Body of pancreas (tissue), 4 donors: ENCODE measurements at regions not wholly inside any gene's neighbourhood (a gene's known extent, or its start where the extent isn't known, plus 50 kb on each side); places are given as distances from the start of the nearest gene placed in this dataset.
"Not testable (repeated sequence)": the region's sequence is repeated elsewhere in the genome, so short reads cannot be mapped to it uniquely, and the experiment has no call there.

Experiments used
- ATAC-seq: fragments of 150-250 bp; one replicate; pipeline ENCODE4 v1.9.1; 2016
- DNase-seq, 4 donors: peaks; one replicate each; pipeline ENCODE4 v3.0.0-alpha.2; 2019
- H3K27ac ChIP-seq, 4 donors: fragments of 200-600 bp; sonication (generic); 1 replicate in 3 of 4; 2 replicates in 1 of 4; pipeline versions ENCODE4 v1.5.1 to v1.6.1; 2016 to 2019; ENCODE audit warnings: mild to moderate bottlenecking in 1 of 4, mixed read lengths in 1 of 4, moderate library complexity in 1 of 4
- H3K27me3 ChIP-seq, 2 donors: fragments of 200-600 bp; sonication (generic); one replicate each; pipeline ENCODE4 v1.6.0; 2016; ENCODE audit warnings: mild to moderate bottlenecking in 1 of 2
- H3K36me3 ChIP-seq, 2 donors: fragments of 200-600 bp; sonication (generic); replicated peaks in 1 of 2; 2 replicates each; pipeline ENCODE4 v1.5.1; 2016; ENCODE audit warnings: low read depth in 2 of 2; ENCODE audit not compliant: insufficient read depth in 1 of 2
- H3K4me1 ChIP-seq: fragments of 200-600 bp; sonication (generic); one replicate; pipeline ENCODE4 v1.6.0; 2016
- H3K4me3 ChIP-seq, 2 donors: fragments of 200-600 bp; sonication (generic); 1 replicate in 1 of 2; 2 replicates in 1 of 2; pipeline ENCODE4 v1.5.1; 2016 to 2019
- H3K9me3 ChIP-seq, 3 donors: fragments of 200-600 bp; sonication (generic); 1 replicate in 2 of 3; 2 replicates in 1 of 3; pipeline ENCODE4 v1.5.1; 2016
- POLR2A ChIP-seq, 3 donors: fragments of 450-650 bp; IDR thresholded peaks; one replicate each; pipeline ENCODE4 v1.6.1; 2016; ENCODE audit warnings: antibody characterized with exemption in 3 of 3, mild to moderate bottlenecking in 2 of 3
- WGBS, 2 donors: methylation state at CpG; one replicate each; pipeline ENCODE4 v1.1.5; 2017; 5-methylcytosine and 5-hydroxymethylcytosine counted together
- intact Hi-C: fragments of 100-400 bp; cut with DNase I; formaldehyde crosslinking; loops from one replicate; pipeline ENCODE4 v1.15.1; 2023
- TF ChIP-seq, protein P1 (sequence below), 7 experiments: fragments of 450-650 bp in 4 of 7; fragments of 200-600 bp in 3 of 7; sonication (generic) in 3 of 7; IDR thresholded peaks; one replicate each; pipeline ENCODE4 v1.5.1; 2016 to 2019; ENCODE audit warnings: antibody characterized with exemption in 7 of 7

DNA sequence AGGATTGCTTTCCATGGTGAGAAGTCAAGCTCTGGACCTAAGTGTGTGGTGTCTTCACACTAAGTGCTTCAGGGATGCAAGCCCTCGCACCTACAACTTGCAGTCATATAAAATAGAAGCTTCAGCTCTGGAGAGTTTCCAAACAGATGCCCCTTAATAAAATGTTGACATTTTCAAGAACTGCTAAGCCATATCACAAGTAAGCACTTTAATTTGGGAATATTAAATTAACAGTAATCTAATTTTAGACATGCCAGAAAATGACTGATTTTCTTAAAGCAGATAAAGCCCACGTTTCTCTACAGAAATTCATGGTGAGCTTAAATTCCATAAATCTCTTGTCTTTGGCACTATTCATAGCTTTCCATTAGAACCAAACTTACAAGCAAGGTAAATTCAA, 600.1 kb upstream of the FLRT2 start:
- ATAC-seq (no peak), DNase-seq (no peak)
- Histone ChIP-seq H3K4me3 (no peak overlapping the region), H3K27ac (no peak overlapping the region), H3K9me3 (no peaks in the 10 kb centered on the region), H3K36me3 (no peaks in the 10 kb centered on the region), H3K4me1 (no peaks in the 10 kb centered on the region), H3K27me3 (no peaks in the 10 kb centered on the region)
- TF ChIP-seq POLR2A (IDR thresholded peaks at IDR 0.05) = no peak
- TF ChIP-seq, protein P1, sequence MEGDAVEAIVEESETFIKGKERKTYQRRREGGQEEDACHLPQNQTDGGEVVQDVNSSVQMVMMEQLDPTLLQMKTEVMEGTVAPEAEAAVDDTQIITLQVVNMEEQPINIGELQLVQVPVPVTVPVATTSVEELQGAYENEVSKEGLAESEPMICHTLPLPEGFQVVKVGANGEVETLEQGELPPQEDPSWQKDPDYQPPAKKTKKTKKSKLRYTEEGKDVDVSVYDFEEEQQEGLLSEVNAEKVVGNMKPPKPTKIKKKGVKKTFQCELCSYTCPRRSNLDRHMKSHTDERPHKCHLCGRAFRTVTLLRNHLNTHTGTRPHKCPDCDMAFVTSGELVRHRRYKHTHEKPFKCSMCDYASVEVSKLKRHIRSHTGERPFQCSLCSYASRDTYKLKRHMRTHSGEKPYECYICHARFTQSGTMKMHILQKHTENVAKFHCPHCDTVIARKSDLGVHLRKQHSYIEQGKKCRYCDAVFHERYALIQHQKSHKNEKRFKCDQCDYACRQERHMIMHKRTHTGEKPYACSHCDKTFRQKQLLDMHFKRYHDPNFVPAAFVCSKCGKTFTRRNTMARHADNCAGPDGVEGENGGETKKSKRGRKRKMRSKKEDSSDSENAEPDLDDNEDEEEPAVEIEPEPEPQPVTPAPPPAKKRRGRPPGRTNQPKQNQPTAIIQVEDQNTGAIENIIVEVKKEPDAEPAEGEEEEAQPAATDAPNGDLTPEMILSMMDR (IDR thresholded peaks at IDR 0.05) = no peak
- WGBS, 2 donors = 53 to 60% methylated on average over 2 of the region's 2 CpGs
- intact Hi-C loops = no loop called here

- no peak overlapping the region for H3K4me3 ChIP-seq
- WGBS, 2 donors = 27 to 47% methylated on average over 2 of the region's 2 CpGs
- H3K27me3 ChIP-seq = no peaks in the 10 kb centered on the region
- no peaks in the 10 kb centered on the region for H3K9me3 ChIP-seq
- intact Hi-C loops = no loop called here
- DNase-seq (peak in 2 of 4 donors; percentile 11 to 20), ATAC-seq (peak; percentile 87)
- H3K27ac ChIP-seq = peak overlapping the region; percentile 22 to 50 (median 44)
- TF ChIP-seq, protein P1 (IDR thresholded peaks at IDR 0.05) = no peak
- TF ChIP-seq POLR2A (IDR thresholded peaks at IDR 0.05) = no peak
- peaks cover 13% of the 10 kb centered on the region for H3K4me1 ChIP-seq
- no peaks in the 10 kb centered on the region for H3K36me3 ChIP-seq
Measured at GRCh38 chr14:84937016-84937415, 592.9 kb upstream of the FLRT2 start.

GRCh38 chr14:84937449-84937848, 592.5 kb upstream of the FLRT2 start:
- Histone ChIP-seq H3K4me3 (no peak overlapping the region), H3K36me3 (no peaks in the 10 kb centered on the region), H3K4me1 (peaks cover 13% of the 10 kb centered on the region), H3K27me3 (no peaks in the 10 kb centered on the region), H3K9me3 (no peaks in the 10 kb centered on the region), H3K27ac (peak overlapping the region; percentile 22 to 50 (median 44))
- ATAC-seq (peak; percentile 95), DNase-seq (peak; percentile 72 to 87 (median 82))
- TF ChIP-seq, protein P1 (IDR thresholded peaks at IDR 0.05) = no peak
- no peak for TF ChIP-seq POLR2A (IDR thresholded peaks at IDR 0.05)
- intact Hi-C loops = no loop called here
- WGBS, 2 donors = 32 to 42% methylated on average over 2 of the region's 2 CpGs

GRCh38 chr14:84944901-84945300, 585.0 kb upstream of the FLRT2 start:
- H3K4me1 ChIP-seq, H3K27ac ChIP-seq, H3K36me3 ChIP-seq, DNase-seq, H3K4me3 ChIP-seq, H3K9me3 ChIP-seq, ATAC-seq, H3K27me3 ChIP-seq, intact Hi-C loops: not testable (repeated sequence)
- 88 to 97% methylated on average over 6 of the region's 6 CpGs for WGBS, 2 donors

DNA sequence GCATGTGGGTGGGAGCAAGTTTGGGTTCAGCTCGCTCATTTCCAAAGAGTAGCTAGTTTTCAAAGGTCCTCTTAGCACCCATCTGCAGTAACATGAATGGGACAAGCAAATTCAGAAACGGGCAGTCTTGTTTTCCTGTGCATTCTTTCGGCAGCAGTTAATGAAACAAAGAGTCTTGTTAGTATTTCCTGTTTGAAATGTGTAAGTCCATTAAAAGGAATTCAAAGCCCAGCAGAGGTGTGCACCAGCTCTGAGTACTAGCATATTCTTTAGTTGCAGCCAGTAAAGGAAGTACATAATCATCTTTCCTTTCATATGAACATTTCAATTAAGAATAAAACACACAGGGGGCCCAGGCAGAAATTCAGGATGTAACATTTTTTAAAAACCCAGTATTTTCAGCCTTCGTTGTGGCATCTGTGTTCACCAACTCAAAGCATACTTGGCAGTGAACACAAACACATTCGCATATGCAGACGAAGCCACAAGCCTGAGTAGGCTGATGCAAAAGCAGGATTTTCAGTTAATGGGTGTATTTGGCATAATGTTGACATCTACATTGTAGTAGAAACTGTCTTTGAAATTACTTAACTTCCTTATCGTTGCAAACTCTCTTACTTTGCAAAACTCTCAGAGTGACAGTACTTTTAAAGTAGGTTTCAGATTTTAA, 570.0 kb upstream of the FLRT2 start:
- ATAC-seq = no peak
- Histone ChIP-seq H3K27me3 (no peaks in the 10 kb centered on the region), H3K4me1 (no peaks in the 10 kb centered on the region), H3K27ac (no peak overlapping the region), H3K36me3 (no peaks in the 10 kb centered on the region), H3K9me3 (no peaks in the 10 kb centered on the region), H3K4me3 (no peak overlapping the region)
- no peak for DNase-seq
- whole genome bisulfite sequencing, 2 donors = 79 to 88% methylated on average over 7 of the region's 7 CpGs
- no peak for TF ChIP-seq POLR2A (IDR thresholded peaks at IDR 0.05)
- TF ChIP-seq, protein P1 (IDR thresholded peaks at IDR 0.05) = no peak
- intact Hi-C loops = no loop called here
